RWPE1 (cell line): ENCODE measurements at regions not wholly inside any gene's neighbourhood (a gene's known extent, or its start where the extent isn't known, plus 50 kb on each side); places are given as distances from the start of the nearest gene placed in this dataset.

Source experiments
- CTCF ChIA-PET: fragments of 350-600 bp; sonication (Branson Sonifier 250); formaldehyde crosslinking; extraction: SDS; loops from one replicate; lab custom pipeline; 2021; lab: Yijun Ruan, JAX
- POLR2A ChIA-PET: fragments of 400-600 bp; formaldehyde crosslinking; extraction: SDS; loops from one replicate; lab custom pipeline; 2020; ENCODE audit warnings: antibody characterized with exemption; ENCODE audit not compliant: low non-redundant PET; lab: Yijun Ruan, JAX
- DNase-seq: peaks from one replicate; pipeline ENCODE4 v3.0.0; 2012; ENCODE audit warnings: low spot score
- H3K27ac ChIP-seq: fragments of 450-650 bp; 2 replicates; pipeline ENCODE4 v1.5.1; 2017
- TF ChIP-seq, protein P1 (sequence below): fragments of 450-650 bp; conservative IDR thresholded peaks from 2 replicates; pipeline ENCODE4 v1.5.1; 2017; ENCODE audit warnings: low read depth, mild to moderate bottlenecking

DNA sequence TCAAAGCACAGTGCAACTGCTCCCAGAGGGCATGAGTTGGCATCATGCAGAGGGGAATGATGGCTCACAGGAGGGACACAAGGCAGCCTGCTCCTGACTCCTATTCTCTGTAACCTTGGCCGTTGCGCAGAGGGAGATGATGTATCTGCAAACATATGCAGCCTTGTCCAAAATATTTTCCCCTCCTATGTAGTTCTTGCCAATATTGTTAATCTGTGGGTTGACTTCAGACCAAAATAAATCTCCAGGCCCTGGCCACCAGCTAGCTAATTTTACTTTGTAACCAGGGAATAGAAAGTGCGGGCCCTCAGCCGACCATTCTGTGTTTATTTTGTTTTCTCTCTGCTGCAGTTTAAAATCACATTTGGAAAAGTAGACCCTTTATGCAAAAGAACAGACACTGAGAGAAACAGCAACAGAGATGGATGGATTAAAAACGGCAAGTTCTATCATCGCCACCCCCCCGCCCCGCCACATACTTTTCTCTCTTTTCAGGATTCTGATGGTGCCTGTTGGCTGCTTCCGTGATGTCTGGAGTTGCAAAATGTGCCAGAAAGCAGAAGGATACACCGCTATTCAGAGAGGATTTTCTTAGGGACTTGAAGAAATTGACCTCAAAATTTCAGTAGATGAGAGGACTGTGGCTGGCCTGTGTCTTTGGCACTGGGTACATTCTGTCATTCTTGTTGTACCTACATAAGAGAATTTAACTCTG is 185.3 kb upstream of the BCOR start:
- no peak overlapping the region for H3K27ac ChIP-seq
- POLR2A ChIA-PET, result no interaction called here
- TF ChIP-seq, protein P1, sequence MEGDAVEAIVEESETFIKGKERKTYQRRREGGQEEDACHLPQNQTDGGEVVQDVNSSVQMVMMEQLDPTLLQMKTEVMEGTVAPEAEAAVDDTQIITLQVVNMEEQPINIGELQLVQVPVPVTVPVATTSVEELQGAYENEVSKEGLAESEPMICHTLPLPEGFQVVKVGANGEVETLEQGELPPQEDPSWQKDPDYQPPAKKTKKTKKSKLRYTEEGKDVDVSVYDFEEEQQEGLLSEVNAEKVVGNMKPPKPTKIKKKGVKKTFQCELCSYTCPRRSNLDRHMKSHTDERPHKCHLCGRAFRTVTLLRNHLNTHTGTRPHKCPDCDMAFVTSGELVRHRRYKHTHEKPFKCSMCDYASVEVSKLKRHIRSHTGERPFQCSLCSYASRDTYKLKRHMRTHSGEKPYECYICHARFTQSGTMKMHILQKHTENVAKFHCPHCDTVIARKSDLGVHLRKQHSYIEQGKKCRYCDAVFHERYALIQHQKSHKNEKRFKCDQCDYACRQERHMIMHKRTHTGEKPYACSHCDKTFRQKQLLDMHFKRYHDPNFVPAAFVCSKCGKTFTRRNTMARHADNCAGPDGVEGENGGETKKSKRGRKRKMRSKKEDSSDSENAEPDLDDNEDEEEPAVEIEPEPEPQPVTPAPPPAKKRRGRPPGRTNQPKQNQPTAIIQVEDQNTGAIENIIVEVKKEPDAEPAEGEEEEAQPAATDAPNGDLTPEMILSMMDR, result no peak
- CTCF ChIA-PET, result no interaction called here
- DNase-seq, result no peak

DNA sequence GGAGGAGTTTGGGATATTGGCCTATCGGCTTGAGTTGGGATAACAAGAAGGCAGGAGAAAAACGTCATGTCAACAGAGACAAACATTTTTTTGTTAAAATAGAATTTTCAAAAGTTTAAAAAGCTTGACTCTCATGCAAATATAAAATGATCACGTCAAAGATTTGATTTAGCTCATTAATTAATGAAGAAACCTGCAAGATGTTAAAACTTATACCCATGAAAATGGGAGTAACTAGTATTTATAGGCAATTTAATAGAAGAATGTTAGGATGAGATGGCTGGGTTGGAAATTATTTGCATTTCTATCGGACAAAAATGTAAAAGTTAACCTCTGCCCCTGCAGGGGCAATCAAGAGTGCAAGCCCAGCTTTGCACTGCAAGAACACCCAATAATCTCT is 184.6 kb upstream of the BCOR start:
- TF ChIP-seq, protein P1, result no peak
- CTCF ChIA-PET, result no interaction called here
- DNase-seq, result no peak
- H3K27ac ChIP-seq, result no peak overlapping the region
- POLR2A ChIA-PET, result no interaction called here

DNA sequence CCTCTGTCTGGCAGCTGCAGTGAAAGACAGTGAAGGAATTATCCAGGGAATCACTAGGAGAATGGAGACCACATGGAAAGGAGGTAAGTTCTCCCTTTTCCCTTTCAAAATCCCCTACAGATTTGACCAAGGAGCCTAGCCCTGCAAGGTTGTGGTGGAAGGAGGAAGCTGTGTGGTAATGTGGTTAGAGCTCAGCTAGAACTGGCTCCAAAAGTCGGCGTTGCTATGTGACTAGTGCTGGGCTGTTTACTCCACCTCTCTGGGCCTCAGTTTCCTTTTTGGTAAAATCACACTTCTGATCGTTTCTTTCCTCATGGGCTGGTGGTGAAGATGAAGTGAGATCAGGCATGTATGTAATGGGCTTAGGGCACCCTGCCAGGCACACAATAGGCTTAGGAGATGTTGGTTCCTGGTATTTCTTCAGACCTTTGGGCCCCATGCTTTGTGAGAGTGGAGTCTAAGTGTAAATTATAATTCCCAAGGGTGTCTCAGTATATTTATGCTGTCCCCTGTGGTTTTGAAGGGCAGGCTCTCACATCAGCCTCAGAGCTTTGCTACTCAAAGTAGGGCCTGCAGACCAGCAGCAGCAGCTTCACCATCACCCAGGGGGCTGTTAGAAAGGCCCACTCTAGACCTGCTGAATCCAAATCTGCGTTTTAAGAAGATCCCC is 183.7 kb upstream of the BCOR start:
- POLR2A ChIA-PET, result no interaction called here

DNA sequence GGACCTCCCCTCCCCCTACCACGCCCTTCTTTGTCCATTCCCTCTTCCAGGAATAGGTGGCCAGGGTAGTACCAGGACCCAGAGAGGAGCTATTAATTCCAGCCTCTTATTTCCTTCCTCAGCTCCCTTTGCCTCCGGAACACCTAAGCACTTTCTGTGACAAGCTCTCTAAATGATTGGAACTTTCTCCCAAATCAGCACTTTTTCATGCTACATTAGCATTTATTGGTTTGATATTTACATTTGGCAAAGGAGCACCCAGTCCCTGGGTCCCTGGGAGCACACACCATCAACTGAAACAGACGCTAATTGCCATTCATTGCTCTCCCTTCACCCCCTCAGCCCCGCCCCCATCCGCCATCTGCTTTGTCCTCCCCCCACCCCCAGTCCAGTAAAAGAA is 182.0 kb upstream of the BCOR start:
- DNase-seq, result no peak
- POLR2A ChIA-PET, result no interaction called here
- TF ChIP-seq, protein P1, result no peak
- no peak overlapping the region for H3K27ac ChIP-seq
- CTCF ChIA-PET, result no interaction called here

More for the DNA sequence above, 183.7 kb upstream of the BCOR start:
- CTCF ChIA-PET, result no interaction called here
- TF ChIP-seq, protein P1, result no peak
- no peak overlapping the region for H3K27ac ChIP-seq
- DNase-seq, result no peak

DNA sequence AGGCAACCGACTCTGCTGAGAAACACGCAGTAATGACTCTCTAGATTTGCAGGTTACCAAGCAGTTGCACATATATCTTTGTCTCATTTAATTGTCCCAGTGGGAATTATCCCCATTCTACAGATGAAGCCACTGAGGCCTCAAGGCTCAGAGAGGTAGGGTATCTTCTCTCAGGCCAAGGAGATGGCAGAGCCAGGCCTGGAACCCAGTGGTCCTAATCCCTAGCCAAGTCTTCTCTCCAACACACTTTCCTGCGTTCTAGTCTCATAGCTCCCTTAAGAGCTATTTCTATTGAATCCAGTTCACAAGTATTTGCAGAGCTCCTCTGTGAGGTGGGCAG is 181.3 kb upstream of the BCOR start:
- POLR2A ChIA-PET, result no interaction called here
- CTCF ChIA-PET, result no interaction called here
- DNase-seq, result no peak
- no peak overlapping the region for H3K27ac ChIP-seq
- TF ChIP-seq, protein P1, result no peak

DNA sequence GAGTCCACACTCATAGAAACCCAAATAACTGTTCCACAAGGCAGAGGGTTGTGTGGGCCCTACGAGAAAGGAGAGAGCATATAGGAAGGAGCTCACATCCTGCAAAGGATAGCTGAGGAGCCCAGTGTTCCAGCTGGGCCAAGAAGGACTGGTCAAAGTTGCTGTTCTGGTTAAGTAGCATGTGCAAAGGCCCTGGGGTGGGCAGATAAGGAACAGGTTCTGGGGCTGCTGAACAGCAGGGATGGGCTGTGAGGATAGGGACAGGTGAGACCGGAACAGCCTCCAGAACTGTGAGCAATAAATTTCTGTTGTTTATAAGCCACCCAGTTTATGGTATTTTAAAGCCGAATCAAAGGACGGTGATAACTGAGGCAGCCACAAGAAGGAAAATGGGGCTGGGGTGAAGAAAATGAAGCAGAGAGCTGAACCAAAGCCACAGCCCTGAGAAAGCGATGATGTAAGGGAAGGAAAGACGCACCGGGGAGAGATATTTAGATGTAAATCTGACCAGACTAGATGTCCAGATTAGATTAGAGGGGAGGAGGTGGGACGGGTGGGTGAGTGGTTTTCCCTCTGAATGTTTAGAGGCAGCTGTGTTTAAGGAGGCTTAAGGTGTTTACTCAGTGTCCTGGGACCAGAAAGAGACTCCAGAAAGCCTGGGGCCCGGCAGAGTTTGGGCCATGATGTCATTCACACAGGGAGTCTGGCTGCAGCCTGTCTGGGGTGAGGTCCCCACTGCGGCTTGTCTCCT is 180.8 kb upstream of the BCOR start:
- POLR2A ChIA-PET, result no interaction called here
- TF ChIP-seq, protein P1, result no peak
- DNase-seq, result no peak
- no peak overlapping the region for H3K27ac ChIP-seq
- CTCF ChIA-PET, result no interaction called here
